Sigmoid colon (tissue), 6 donors: ENCODE measurements at regions not wholly inside any gene's neighbourhood (a gene's known extent, or its start where the extent isn't known, plus 50 kb on each side); places are given as distances from the start of the nearest gene placed in this dataset.

Experiments
- DNase-seq: peaks from one replicate; pipeline ENCODE4 v3.0.0-alpha.2; 2019
- H3K27ac ChIP-seq, 4 donors: fragments of 200-600 bp; sonication (generic); one replicate each; pipeline ENCODE4 v1.5.1; 2016 to 2019; ENCODE audit warnings: mild to moderate bottlenecking in 1 of 4
- H3K27me3 ChIP-seq, 3 donors: fragments of 200-600 bp; sonication (generic); one replicate each; pipeline ENCODE4 v1.5.1; 2019; ENCODE audit warnings: mild to moderate bottlenecking in 1 of 3
- H3K36me3 ChIP-seq, 4 donors: fragments of 200-600 bp; sonication (generic); one replicate each; pipeline ENCODE4 v1.5.1; 2016 to 2019
- H3K4me1 ChIP-seq, 4 donors: fragments of 200-600 bp; sonication (generic); one replicate each; pipeline ENCODE4 v1.5.1; 2017 to 2019
- H3K4me3 ChIP-seq, 4 donors: fragments of 200-600 bp; sonication (generic); one replicate each; pipeline ENCODE4 v1.5.1; 2017 to 2019; ENCODE audit warnings: mild to moderate bottlenecking in 2 of 4, moderate library complexity in 1 of 4
- H3K9me3 ChIP-seq, 4 donors: fragments of 200-600 bp in 3 of 4; sonication (generic) in 3 of 4; one replicate each; pipeline versions ENCODE4 v1.5.1 to v1.6.1; 2013 to 2019
- EP300 ChIP-seq, 4 donors: sonication (generic); formaldehyde crosslinking; IDR thresholded peaks; one replicate each; pipeline ENCODE4 v1.6.1; 2017; ENCODE audit warnings: antibody characterized with exemption in 4 of 4
- POLR2A ChIP-seq, 2 donors: fragments of 450-650 bp; IDR thresholded peaks; one replicate each; pipeline ENCODE4 v1.6.1; 2016; ENCODE audit warnings: antibody characterized with exemption in 2 of 2, mild to moderate bottlenecking in 2 of 2, moderate library complexity in 2 of 2
- POLR2AphosphoS5 ChIP-seq, 4 donors: sonication (generic); formaldehyde crosslinking; IDR thresholded peaks; one replicate each; pipeline ENCODE4 v1.6.1; 2017; ENCODE audit warnings: antibody characterized with exemption in 4 of 4
- WGBS, 2 donors: extraction: QIAGEN DNeasy Blood & Tissue Kit; methylation state at CpG; one replicate each; pipeline ENCODE4 v1.1.7; 2013; 5-methylcytosine and 5-hydroxymethylcytosine counted together
- intact Hi-C: fragments of 100-400 bp; cut with DNase I; formaldehyde crosslinking; loops from one replicate; pipeline ENCODE4 v1.15.1; 2023
- TF ChIP-seq, protein P1 (sequence below), 4 experiments: fragments of 450-650 bp in 3 of 4; fragments of 200-600 bp in 1 of 4; IDR thresholded peaks; one replicate each; pipeline ENCODE4 v1.5.1; 2016 to 2019; ENCODE audit warnings: antibody characterized with exemption in 4 of 4, mild to moderate bottlenecking in 3 of 4, moderate library complexity in 2 of 4
- donor health status: healthy with polysubstance abuse.
- donor health status: healthy.

DNA sequence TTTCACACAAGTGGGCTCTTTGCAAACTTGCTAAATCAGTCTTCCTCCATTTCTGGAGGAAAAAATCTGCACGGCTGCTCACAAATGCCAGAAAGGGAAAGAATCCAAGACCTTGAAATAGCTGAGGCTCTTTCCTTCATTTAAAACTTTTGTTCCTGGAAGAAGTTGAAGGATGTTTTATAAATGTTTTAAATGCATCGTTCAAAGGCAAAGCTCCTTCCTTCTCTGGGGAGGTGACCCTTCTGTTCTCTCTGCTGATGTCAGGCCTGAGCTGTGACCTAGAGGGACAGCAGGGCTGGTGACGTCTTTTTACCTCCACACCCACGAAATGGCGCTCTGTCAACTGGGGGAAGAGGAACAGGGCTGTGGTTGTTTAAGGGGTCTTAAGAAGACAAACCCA, 376.4 kb upstream of the ZNF507 start:
- intact Hi-C loops, result loop anchor here (10.0 kb wide), 2 partner anchors 616 to 624 kb away; partner anchors contain the start of genes PDCD5 and TSHZ3
- DNase-seq, result no peak
- peaks cover 0 to 45% (median 36%) of the 10 kb centered on the region in 4 donors for H3K4me1 ChIP-seq
- TF ChIP-seq EP300 (IDR thresholded peaks at IDR 0.05), result no peak
- no peak for TF ChIP-seq POLR2A (IDR thresholded peaks at IDR 0.05)
- TF ChIP-seq, protein P1, sequence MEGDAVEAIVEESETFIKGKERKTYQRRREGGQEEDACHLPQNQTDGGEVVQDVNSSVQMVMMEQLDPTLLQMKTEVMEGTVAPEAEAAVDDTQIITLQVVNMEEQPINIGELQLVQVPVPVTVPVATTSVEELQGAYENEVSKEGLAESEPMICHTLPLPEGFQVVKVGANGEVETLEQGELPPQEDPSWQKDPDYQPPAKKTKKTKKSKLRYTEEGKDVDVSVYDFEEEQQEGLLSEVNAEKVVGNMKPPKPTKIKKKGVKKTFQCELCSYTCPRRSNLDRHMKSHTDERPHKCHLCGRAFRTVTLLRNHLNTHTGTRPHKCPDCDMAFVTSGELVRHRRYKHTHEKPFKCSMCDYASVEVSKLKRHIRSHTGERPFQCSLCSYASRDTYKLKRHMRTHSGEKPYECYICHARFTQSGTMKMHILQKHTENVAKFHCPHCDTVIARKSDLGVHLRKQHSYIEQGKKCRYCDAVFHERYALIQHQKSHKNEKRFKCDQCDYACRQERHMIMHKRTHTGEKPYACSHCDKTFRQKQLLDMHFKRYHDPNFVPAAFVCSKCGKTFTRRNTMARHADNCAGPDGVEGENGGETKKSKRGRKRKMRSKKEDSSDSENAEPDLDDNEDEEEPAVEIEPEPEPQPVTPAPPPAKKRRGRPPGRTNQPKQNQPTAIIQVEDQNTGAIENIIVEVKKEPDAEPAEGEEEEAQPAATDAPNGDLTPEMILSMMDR (IDR thresholded peaks at IDR 0.05), result no peak
- TF ChIP-seq POLR2AphosphoS5 (IDR thresholded peaks at IDR 0.05), result no peak
- H3K27me3 ChIP-seq, result no peaks in the 10 kb centered on the region
- peaks cover 0 to 2% (median 0%) of the 10 kb centered on the region in 4 donors for H3K9me3 ChIP-seq
- peak overlapping the region in 3 of 4 donors; percentile 45 to 71 (median 65) for H3K27ac ChIP-seq
- WGBS, 2 donors, result 69 to 70% methylated on average over 5 of the region's 5 CpGs
- no peak overlapping the region for H3K4me3 ChIP-seq
- H3K36me3 ChIP-seq, result no peaks in the 10 kb centered on the region

DNA sequence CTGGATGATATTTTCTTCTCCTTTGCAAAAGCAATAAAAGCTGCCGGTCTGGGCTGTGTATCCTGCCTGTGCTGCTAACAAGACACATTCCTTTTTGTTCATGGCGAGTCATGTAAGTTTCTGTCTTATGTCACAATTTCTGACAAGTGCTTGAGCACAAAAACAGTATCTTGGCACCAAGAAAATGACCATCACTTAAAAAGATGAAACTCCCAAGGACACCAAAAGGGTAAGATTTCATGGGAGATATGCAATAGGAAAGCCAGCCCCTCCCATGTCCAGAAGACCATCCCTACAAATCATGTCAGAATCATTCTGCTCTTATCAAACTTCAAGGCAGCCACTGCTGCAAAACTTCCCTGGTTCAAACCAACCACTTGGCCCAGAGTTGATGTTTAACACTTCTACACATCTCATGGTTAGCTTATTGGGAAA, 375.4 kb upstream of the ZNF507 start:
- intact Hi-C loops, result loop anchor here (5.0 kb wide), 1 partner anchor 42 kb away; no protein-coding TSS in a partner anchor
- WGBS, 2 donors, result 50 to 62% methylated on average over 2 of the region's 2 CpGs

DNA sequence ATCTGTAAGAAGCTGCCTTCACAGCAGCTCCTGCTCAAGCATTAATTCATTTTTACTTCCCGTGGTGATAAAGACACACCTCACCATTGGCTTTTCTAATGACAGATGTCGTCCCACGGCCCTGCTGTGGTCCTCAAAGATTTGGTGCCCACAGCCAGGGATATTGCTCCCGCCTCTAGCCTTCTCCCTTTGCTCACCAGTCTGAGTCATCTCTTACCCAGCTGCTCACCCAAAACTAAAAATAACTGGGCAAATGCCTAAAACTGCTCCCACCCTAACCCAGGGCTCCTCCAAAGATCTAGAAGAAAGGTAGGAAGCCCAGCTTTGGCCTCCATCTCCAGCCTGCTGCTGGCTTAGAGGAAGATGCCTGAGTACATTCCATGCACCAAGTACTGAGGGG, 371.1 kb upstream of the ZNF507 start:
- WGBS, 2 donors, result 75 to 84% methylated on average over 4 of the region's 4 CpGs
- peaks cover 0 to 2% (median 0%) of the 10 kb centered on the region in 4 donors for H3K9me3 ChIP-seq

More for the DNA sequence above, 375.4 kb upstream of the ZNF507 start:
- no peaks in the 10 kb centered on the region for H3K36me3 ChIP-seq
- H3K27ac ChIP-seq, result peak overlapping the region in 3 of 4 donors; percentile 45 to 71 (median 65)
- no peak overlapping the region for H3K4me3 ChIP-seq
- peaks cover 0 to 2% (median 0%) of the 10 kb centered on the region in 4 donors for H3K9me3 ChIP-seq
- peak; percentile 71 for DNase-seq
- no peaks in the 10 kb centered on the region for H3K27me3 ChIP-seq
- TF ChIP-seq, protein P1 (IDR thresholded peaks at IDR 0.05), result no peak
- TF ChIP-seq POLR2A (IDR thresholded peaks at IDR 0.05), result no peak
- peak; percentile 85 to 97 (median 94) for TF ChIP-seq POLR2AphosphoS5 (IDR thresholded peaks at IDR 0.05)
- TF ChIP-seq EP300 (IDR thresholded peaks at IDR 0.05), result peak in 3 of 4 donors; percentile 28 to 75 (median 51)
- peaks cover 0 to 35% (median 31%) of the 10 kb centered on the region in 4 donors for H3K4me1 ChIP-seq

DNA sequence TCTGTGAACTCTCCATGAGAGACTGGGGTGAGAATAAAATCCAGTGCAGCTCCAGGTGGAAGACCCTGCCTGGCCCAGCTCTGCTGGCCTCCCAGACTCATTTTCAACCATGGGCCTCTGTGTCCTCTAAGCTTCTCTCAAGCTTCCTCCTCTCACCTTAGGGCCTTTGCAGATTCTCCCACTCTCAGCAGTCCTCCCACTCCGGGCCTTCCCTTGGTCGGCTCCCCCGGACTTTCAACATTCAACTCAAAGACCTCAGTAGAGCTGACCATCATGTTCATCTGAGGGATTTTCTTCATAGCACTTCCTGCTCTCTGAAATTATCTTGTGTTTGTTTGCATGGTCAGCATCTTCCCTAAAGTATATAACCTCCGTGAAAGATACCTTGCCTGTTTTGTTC, 370.5 kb upstream of the ZNF507 start:
- no peak overlapping the region for H3K27ac ChIP-seq
- H3K9me3 ChIP-seq, result peaks cover 0 to 2% (median 0%) of the 10 kb centered on the region in 4 donors
- H3K36me3 ChIP-seq, result no peaks in the 10 kb centered on the region
- no peaks in the 10 kb centered on the region for H3K27me3 ChIP-seq
- DNase-seq, result no peak
- H3K4me1 ChIP-seq, result peaks cover 0 to 14% (median 10%) of the 10 kb centered on the region in 4 donors
- intact Hi-C loops, result loop anchor here (5.0 kb wide), 1 partner anchor 37 kb away; no protein-coding TSS in a partner anchor
- H3K4me3 ChIP-seq, result no peak overlapping the region
- 89 to 92% methylated on average over 4 of the region's 4 CpGs for WGBS, 2 donors
- TF ChIP-seq POLR2A (IDR thresholded peaks at IDR 0.05), result no peak
- no peak for TF ChIP-seq EP300 (IDR thresholded peaks at IDR 0.05)
- TF ChIP-seq, protein P1 (IDR thresholded peaks at IDR 0.05), result no peak
- TF ChIP-seq POLR2AphosphoS5 (IDR thresholded peaks at IDR 0.05), result no peak

More for the DNA sequence above, 371.1 kb upstream of the ZNF507 start:
- Histone ChIP-seq H3K4me3 (no peak overlapping the region), H3K27me3 (no peaks in the 10 kb centered on the region), H3K27ac (no peak overlapping the region), H3K4me1 (peaks cover 0 to 19% (median 16%) of the 10 kb centered on the region in 4 donors), H3K36me3 (no peaks in the 10 kb centered on the region)
- intact Hi-C loops, result loop anchor here (5.0 kb wide), 1 partner anchor 38 kb away; no protein-coding TSS in a partner anchor
- DNase-seq, result no peak
- TF ChIP-seq EP300 (IDR thresholded peaks at IDR 0.05) (no peak), POLR2A (IDR thresholded peaks at IDR 0.05) (no peak), POLR2AphosphoS5 (IDR thresholded peaks at IDR 0.05) (no peak)
- TF ChIP-seq, protein P1 (IDR thresholded peaks at IDR 0.05), result no peak
